Activated T-cell treated with anti-CD3 and anti-CD28 coated beads, Interleukin-2, amount 50 U/mL, for 4 hours (primary cell): ENCODE measurements at regions not wholly inside any gene's neighbourhood (a gene's known extent, or its start where the extent isn't known, plus 50 kb on each side); places are given as distances from the start of the nearest gene placed in this dataset.

Source experiments
- ATAC-seq, 2 donors: fragments of 200-7000 bp; cut with Tn5 transposase; one replicate each; pipeline ENCODE4 v1.10.0; 2021
- DNase-seq: peaks from one replicate; pipeline ENCODE4 v3.0.0-alpha.2; 2020
- H3K27me3 Mint-ChIP-seq: one replicate; pipeline ENCODE4 v1.8.0; 2021; ENCODE audit warnings: low read depth, mixed read lengths
- H3K36me3 Mint-ChIP-seq: one replicate; pipeline ENCODE4 v1.8.0; 2022; ENCODE audit warnings: mixed read lengths; ENCODE audit not compliant: insufficient read depth
- H3K4me1 Mint-ChIP-seq: one replicate; pipeline ENCODE4 v1.8.0; 2021; ENCODE audit warnings: low read depth, mixed read lengths
- H3K4me3 Mint-ChIP-seq: one replicate; pipeline ENCODE4 v1.8.0; 2021; ENCODE audit warnings: mild to moderate bottlenecking, moderate library complexity, mixed read lengths
- H3K9me3 Mint-ChIP-seq: one replicate; pipeline ENCODE4 v1.8.0; 2021; ENCODE audit warnings: mixed read lengths

DNA sequence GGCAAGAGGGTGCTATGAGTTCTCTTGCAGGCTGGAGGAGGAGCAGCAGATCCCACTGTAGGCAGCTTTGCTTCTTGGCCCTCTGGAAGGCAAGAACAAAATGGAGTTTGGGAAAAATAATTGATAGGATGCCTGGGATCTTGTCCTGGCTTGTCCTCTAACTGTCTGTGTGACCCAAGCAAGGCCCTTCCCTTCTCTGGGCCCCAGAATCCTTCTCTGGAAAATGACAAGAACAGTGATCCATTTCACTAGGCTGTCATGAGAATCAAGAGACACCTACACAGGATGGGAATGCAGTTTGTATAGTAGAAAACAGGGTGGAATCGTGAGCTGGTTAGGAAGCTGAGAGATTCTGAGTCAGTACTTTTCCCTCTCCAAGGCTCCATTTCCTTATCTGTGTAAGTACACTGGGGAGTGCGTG is 133.3 kb downstream of the PJA1 start:
- Mint-ChIP-seq H3K4me3 (no peak overlapping the region), H3K36me3 (no peaks in the 10 kb centered on the region), H3K4me1 (no peaks in the 10 kb centered on the region), H3K27me3 (no peaks in the 10 kb centered on the region), H3K9me3 (no peaks in the 10 kb centered on the region)
- ATAC-seq = no peak
- DNase-seq = no peak

DNA sequence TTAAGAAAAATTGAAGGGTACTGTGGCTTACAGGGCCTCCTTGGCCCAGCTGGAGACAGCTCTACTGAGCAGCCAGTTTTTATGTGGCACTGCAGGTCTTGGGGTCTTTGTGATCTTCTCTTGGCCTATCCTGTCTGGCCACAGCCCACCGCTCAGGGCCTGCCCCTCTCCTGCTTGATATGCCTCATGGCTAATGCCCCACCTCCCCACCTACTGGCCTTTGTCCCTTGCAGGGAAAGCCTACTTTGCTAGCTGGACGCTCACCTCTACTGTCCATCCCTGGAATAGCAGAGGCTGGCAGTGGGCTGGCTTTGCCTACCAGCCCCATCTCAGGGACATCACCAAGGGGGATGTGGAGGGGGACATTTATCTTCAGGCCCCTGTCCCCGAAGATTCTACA is 134.1 kb downstream of the PJA1 start:
- Mint-ChIP-seq H3K4me1 (no peaks in the 10 kb centered on the region), H3K36me3 (no peaks in the 10 kb centered on the region), H3K4me3 (no peak overlapping the region), H3K27me3 (no peaks in the 10 kb centered on the region), H3K9me3 (no peaks in the 10 kb centered on the region)
- ATAC-seq (no peak), DNase-seq (no peak)

DNA sequence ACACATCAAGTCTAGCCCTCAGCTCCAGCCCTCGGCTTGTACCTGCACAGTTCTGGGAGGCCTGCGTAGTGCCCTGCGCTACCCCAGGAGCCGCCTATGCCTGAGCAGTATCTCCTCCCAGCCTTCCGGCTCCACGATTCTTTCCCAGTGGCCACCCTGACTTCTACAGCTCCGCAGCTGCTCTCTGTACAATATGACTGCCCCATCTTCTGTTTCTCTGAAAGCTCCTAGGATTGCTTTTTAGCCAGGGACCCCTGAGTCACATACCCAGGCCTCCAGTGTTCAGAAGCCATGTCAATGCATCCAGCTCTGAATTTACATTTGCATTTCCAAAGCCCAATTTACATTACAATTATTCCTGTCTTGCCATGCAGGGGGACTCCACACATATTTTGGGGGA is 135.5 kb downstream of the PJA1 start:
- Mint-ChIP-seq H3K27me3 (no peaks in the 10 kb centered on the region), H3K4me3 (no peak overlapping the region), H3K36me3 (no peaks in the 10 kb centered on the region), H3K4me1 (no peaks in the 10 kb centered on the region), H3K9me3 (no peaks in the 10 kb centered on the region)
- DNase-seq = no peak
- no peak for ATAC-seq

DNA sequence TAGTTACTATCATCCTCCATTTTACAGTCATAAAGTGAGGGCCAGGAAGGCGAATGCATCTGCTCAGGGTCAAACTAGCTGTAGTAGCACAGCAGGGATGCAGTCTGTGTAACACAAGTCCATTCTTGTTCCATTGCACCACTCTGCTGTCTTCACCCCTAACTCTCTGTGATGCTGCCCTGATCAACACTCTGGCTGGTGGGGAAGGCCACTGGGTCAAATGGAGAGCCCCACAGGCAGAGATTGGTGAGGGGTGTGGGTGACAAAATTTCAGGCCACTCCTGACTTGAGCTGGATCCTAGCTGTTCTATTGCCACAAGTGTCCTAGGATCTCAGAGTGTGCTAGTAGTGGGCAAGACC is 136.5 kb downstream of the PJA1 start:
- no peak for DNase-seq
- Mint-ChIP-seq H3K36me3 (no peaks in the 10 kb centered on the region), H3K4me1 (no peaks in the 10 kb centered on the region), H3K4me3 (no peak overlapping the region), H3K9me3 (no peaks in the 10 kb centered on the region), H3K27me3 (no peaks in the 10 kb centered on the region)
- ATAC-seq = no peak

DNA sequence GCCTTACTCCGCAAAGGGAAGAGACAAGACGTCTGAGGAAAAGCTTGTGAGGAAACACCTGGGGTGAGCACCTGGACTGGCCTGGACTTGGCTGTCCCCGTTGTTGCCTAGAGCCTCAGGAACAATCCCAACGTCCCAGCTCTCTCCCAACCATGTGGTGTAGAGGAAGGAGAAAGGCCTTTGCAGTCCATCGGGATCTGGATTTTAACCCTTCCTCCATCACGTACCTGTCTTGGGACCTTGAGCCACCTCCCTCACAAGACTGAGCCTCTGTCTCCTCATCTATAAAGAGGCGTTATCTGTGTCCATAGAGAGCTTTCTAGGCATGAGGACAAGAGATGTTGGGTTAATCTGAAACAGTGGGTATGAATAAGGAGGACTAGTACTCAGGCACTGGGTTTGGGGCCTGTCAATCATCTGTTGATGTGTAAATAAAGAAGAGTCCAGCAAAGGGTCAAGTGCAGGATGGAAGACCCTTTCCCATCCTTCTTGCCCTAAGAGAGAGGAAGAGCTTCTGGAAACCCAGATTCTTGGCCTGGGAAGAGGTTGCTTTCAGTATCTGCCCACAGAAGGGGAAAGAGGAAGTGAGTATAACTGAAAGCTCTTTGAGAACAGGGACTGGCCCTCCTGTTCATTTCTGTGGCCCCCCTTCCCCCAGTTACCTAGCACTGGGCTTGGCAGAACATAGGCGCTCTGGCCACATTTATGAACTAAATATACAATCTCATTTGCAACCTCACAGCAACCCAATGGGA is 137.1 kb downstream of the PJA1 start:
- Mint-ChIP-seq H3K9me3 (no peaks in the 10 kb centered on the region), H3K4me3 (no peak overlapping the region), H3K27me3 (no peaks in the 10 kb centered on the region), H3K36me3 (no peaks in the 10 kb centered on the region), H3K4me1 (no peaks in the 10 kb centered on the region)
- ATAC-seq (no peak), DNase-seq (no peak)

DNA sequence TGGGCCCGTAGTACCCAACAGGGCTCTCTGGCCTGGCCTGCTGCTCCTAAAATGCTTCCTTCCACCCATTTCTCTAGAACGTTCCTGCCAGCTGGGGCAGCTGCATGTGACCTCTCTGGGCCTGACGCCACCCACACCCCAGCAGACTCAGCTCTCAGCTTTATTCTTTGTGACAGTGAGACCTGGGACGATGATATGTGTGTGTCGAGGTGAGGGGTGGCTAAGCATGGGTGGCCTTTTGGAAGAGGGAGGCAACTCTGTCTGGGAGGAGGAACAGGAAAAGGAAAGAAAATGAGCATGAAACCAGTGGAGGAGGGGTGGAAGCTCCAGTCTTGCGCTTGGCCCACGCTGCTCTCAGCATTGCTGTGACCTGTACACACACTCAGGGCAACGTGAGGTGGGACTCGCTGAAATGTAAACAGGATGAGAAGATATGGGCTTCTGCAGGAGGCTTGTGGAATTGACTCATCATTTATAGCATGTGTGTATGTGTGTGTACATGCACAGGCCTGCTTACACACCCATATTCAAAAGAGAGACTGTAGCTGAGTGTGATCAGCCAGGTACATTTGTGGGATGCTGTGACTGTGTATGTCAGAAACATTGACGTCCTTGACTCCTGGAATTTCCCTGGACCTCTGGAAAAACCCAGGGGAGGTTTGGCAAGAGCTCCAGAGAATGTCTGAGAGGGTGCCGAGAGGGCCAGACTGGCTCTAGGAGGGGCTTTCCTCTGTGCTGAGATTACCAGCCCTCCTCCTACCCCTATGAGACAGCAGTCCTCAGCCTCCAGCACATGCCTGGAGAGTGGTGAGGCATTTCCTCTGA is 137.9 kb downstream of the PJA1 start:
- H3K4me3 Mint-ChIP-seq = no peak overlapping the region
- H3K9me3 Mint-ChIP-seq = no peaks in the 10 kb centered on the region
- DNase-seq (no peak), ATAC-seq (no peak)
- H3K4me1 Mint-ChIP-seq = no peaks in the 10 kb centered on the region
- H3K27me3 Mint-ChIP-seq = no peaks in the 10 kb centered on the region
- H3K36me3 Mint-ChIP-seq = no peaks in the 10 kb centered on the region

DNA sequence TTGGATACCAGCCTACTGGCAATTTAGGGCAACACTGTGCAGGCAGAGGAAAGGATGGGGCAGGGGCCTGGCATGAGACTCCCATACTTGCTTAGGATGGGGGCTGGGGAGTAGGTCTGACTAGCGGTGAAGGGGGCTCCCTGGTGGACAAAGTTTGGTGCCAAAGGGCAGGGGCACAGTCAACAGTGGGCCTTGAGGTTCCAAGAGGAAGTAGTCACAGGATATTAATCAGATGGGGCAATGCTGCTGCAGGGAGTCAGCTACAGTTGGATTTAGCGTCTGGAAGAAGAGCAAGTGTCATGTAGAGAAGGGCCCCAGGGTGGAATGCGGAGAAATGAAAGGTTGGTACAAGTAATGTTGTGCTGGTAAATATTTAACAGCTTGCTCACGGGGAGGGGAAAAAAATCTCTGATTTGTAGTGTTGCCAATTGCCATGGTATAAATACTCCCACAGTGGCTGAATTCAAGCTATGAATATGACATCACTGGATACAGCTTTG is 139.4 kb downstream of the PJA1 start:
- DNase-seq (no peak), ATAC-seq (no peak)
- H3K4me1 Mint-ChIP-seq = no peaks in the 10 kb centered on the region
- no peaks in the 10 kb centered on the region for H3K36me3 Mint-ChIP-seq
- no peaks in the 10 kb centered on the region for H3K27me3 Mint-ChIP-seq
- no peaks in the 10 kb centered on the region for H3K9me3 Mint-ChIP-seq
- no peak overlapping the region for H3K4me3 Mint-ChIP-seq

DNA sequence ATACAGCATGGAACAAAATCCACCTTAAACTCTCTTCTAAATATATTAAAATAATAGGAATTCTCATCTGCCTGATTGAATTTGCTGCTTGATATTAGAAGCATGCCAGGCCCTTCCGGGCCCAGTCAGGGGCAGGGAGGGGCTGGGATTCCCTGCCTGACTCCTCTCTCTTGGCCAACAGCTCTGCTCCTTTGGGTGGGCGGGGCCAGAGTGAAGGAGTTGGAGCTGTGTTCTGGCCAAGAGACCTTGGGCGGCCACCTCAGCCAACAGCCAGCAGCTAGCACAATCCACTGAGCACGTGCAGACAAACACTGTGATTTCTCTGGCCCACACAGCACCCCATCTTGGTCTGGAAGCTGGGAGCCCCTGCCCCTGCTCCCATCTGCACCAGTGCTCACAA is 140.3 kb downstream of the PJA1 start:
- Mint-ChIP-seq H3K9me3 (no peaks in the 10 kb centered on the region), H3K4me3 (no peak overlapping the region), H3K4me1 (no peaks in the 10 kb centered on the region), H3K36me3 (no peaks in the 10 kb centered on the region), H3K27me3 (no peaks in the 10 kb centered on the region)
- ATAC-seq (no peak), DNase-seq (no peak)

DNA sequence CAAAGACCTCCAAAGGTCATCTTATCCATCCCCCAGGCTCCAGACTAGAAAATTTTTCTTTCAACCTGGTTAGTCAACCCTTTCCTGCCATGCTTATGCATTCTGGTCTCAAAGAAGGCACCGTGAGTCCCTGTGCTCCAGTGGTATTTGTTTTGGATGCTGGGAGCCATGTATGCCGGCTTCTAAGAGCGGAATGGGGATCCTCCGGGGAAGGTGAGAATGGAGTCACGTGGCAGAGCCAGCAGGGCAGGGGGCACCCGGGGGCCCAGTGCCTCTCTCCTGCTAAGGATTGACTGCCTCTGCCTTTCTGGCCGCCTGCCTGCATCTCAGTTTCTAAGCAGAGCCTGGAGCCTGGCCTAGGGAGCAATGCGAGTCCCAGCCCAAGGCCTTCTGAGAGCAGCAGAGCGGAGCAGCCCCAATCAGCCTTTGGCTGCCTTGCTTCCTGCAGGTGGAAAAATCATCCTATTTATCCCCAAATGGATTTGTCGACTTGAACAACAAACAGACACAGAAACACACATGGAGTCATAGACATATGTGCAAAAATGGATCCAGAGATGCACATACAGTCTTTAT is 141.0 kb downstream of the PJA1 start:
- Mint-ChIP-seq H3K36me3 (no peaks in the 10 kb centered on the region), H3K9me3 (no peaks in the 10 kb centered on the region), H3K4me1 (no peaks in the 10 kb centered on the region), H3K4me3 (no peak overlapping the region), H3K27me3 (no peaks in the 10 kb centered on the region)
- no peak for DNase-seq
- no peak for ATAC-seq

DNA sequence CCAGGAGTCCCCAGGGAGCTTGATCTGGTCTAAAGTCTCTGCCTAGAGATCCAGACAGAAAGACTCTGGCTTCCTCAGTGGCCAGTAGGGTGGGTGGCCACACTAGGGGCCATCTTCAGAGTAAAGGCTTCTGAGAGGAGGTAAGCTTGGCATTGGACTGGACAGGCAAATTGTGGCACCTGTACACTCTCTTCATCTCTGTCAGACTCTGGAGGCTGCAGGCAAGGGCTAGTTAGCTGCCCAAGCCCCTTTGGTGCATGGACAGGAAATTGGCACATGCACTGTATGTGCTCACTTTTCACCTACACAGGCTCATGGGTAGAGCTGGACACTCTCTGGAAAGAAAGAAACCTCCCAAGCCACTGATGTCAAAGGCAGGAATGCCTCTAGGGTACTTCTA is 142.8 kb downstream of the PJA1 start:
- no peak overlapping the region for H3K4me3 Mint-ChIP-seq
- no peak for ATAC-seq
- H3K27me3 Mint-ChIP-seq = no peaks in the 10 kb centered on the region
- H3K4me1 Mint-ChIP-seq = no peaks in the 10 kb centered on the region
- no peak for DNase-seq
- H3K36me3 Mint-ChIP-seq = no peaks in the 10 kb centered on the region
- no peaks in the 10 kb centered on the region for H3K9me3 Mint-ChIP-seq

DNA sequence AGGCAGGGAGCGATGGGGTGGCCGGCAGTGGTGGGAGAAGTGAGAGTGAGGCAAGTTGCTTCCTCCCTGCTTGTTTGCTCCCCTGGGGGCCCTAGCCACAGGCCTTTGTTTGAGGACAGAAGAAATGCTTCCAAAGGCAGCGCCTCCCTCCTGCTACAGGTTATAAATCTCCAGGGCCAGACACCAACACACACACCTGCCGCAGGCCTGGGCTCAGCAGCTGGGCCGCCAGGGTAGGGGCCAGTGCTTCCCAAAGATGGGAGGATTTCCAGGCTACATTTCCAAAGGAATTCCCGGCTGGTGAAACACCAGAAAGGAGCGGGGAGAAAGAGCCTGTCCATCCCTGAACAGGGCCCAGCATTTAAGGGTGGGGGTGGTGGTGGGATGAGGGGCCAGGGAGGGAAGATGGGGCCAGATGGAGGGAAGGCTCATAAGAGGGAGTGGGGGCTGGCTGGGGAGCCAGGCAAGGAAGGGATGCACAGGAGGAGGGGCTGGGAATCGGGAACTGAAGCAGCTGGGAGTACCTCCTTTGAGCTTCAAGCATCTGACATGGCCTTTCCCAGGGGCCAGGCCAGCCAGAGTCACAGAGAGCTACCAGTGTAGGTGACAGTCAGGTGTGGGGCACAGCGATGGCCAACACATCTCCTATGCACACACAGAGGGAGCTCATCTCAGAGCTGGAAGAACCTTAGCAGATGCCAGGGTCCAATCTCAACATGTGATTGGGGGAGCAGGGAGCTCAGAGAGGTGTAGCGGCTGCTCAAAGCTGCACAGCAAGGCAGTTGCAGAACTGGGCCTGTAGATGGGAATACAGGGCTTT is 143.9 kb downstream of the PJA1 start:
- Mint-ChIP-seq H3K4me3 (no peak overlapping the region), H3K27me3 (no peaks in the 10 kb centered on the region), H3K36me3 (no peaks in the 10 kb centered on the region), H3K9me3 (no peaks in the 10 kb centered on the region), H3K4me1 (no peaks in the 10 kb centered on the region)
- ATAC-seq (no peak), DNase-seq (no peak)

DNA sequence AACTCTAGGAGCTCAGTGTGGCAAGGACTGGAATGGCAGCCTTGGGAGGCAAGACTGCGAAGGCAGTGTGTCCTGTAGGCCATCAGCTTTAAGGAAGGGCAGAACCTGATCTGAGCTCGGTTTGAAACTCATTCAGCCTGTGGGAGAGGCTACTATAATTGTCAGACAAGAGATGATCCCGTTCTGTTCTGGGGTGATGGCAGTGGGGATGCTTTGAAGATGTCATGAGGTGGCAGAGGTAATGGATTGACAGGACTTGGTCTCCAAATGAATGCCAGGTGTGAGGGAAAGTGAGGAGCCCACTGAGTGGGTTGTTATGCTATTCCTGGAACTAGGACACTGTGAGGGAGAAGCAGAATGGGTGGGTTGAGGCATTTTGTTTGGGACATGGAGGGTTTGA is 144.9 kb downstream of the PJA1 start:
- no peaks in the 10 kb centered on the region for H3K9me3 Mint-ChIP-seq
- ATAC-seq (no peak), DNase-seq (no peak)
- H3K27me3 Mint-ChIP-seq = no peaks in the 10 kb centered on the region
- H3K4me1 Mint-ChIP-seq = no peaks in the 10 kb centered on the region
- no peaks in the 10 kb centered on the region for H3K36me3 Mint-ChIP-seq
- no peak overlapping the region for H3K4me3 Mint-ChIP-seq

DNA sequence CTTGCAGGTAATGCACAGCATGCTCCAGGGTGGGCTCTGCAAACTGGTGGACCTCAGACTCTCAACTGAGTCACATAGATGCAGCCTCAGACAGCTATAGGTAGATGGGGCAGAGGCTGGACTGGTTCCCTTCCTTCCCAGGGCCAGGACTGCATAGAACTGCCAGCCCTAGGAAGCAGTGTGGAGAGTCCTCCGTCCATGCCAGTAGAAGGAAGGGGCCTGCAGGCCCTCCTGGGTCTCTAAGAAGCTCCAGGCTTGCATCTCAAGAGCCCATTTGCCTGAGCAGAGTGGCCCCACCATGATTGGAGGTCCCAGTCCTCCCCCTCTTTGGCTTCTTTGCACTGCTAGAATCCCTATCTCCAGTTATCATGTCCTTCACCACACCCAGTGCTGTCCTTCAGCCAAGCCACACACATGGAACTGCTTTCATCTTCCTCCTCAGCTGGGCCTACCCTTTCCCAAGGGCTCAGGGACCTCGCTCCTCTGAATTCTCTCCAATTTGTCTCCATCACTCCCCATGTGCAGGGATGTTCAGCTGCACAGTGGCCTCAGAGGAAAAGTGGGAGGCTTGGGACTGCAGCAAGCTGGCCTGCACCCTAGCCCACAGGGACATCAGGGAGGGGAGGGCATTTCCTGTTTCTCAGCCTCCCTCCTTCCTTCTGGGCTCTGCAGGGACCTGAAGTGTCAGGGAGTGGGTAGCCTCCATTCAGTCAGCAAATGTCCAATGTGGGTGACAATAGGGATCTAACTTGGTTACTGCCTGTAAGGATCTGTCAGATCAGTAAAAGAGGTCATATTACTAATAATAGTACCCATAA is 146.0 kb downstream of the PJA1 start:
- Mint-ChIP-seq H3K36me3 (no peaks in the 10 kb centered on the region), H3K4me3 (no peak overlapping the region), H3K27me3 (no peaks in the 10 kb centered on the region), H3K9me3 (no peaks in the 10 kb centered on the region), H3K4me1 (no peaks in the 10 kb centered on the region)
- DNase-seq = no peak
- ATAC-seq = no peak
